Endothelial cell of umbilical vein (primary cell): ENCODE measurements at regions not wholly inside any gene's neighbourhood (a gene's known extent, or its start where the extent isn't known, plus 50 kb on each side); places are given as distances from the start of the nearest gene placed in this dataset.

Experiments
- BruUV-seq: library from RNA; stranded (reverse); fragments of 400-500 nt; replicated peaks from 2 replicates; lab custom pipeline; 2021; lab: Mats Ljungman, UMichigan
- CTCF ChIA-PET: fragments of 300-600, 350-600 bp; sonication (Branson Sonifier 250); formaldehyde crosslinking; loops from one replicate; lab custom pipeline; 2021; ENCODE audit warnings: antibody characterized with exemption, inconsistent platforms; lab: Charles Lee
- POLR2A ChIA-PET: fragments of 300-600, 350-600 bp; sonication (Branson Sonifier 250); formaldehyde crosslinking; loops from one replicate; lab custom pipeline; 2021; ENCODE audit warnings: antibody characterized with exemption, inconsistent platforms; lab: Charles Lee
- DNase-seq: peaks from one replicate; pipeline ENCODE4 v3.0.0-alpha.2; 2011; ENCODE audit warnings: low read depth, low spot score
- FAIRE-seq: peaks from 2 replicates; lab custom pipeline; 2011; peaks lifted over from hg19 to GRCh38; lab: Jason Lieb, UNC
- H2AFZ ChIP-seq: 2 replicates; pipeline ENCODE4 v1.6.0; 2012; ENCODE audit warnings: low read depth, low read length, control low read depth, inconsistent platforms
- H3K27ac ChIP-seq: 2 replicates; pipeline ENCODE4 v1.5.1; 2011; ENCODE audit warnings: low read depth, mild to moderate bottlenecking, control low read depth, low read length, moderate library complexity; ENCODE audit not compliant: insufficient read depth
- H3K27me3 ChIP-seq, 2 experiments: 2 replicates each; pipeline versions ENCODE4 v1.6.0 to v1.6.1; 2011; ENCODE audit warnings: low read length in 2 of 2, mixed read lengths in 1 of 2; ENCODE audit not compliant: control insufficient read depth in 2 of 2, insufficient read depth in 2 of 2
- H3K36me3 ChIP-seq, 2 experiments: 2 replicates in 1 of 2; 3 replicates in 1 of 2; pipeline ENCODE4 v1.5.1; 2011; ENCODE audit warnings: low read length in 2 of 2, mild to moderate bottlenecking in 1 of 2, moderate library complexity in 1 of 2; ENCODE audit not compliant: control insufficient read depth in 2 of 2, insufficient read depth in 2 of 2; ENCODE audit errors: extremely low read depth in 1 of 2
- H3K4me1 ChIP-seq: 3 replicates; pipeline ENCODE4 v1.5.1; 2011; ENCODE audit warnings: mild to moderate bottlenecking, low read length; ENCODE audit not compliant: control insufficient read depth, insufficient read depth; ENCODE audit errors: extremely low read depth
- H3K4me2 ChIP-seq: 2 replicates; pipeline ENCODE4 v1.6.1; 2011; ENCODE audit warnings: low read length, control low read depth, mixed read lengths; ENCODE audit not compliant: insufficient read depth
- H3K4me3 ChIP-seq, 3 experiments: fragments of 200-600 bp in 1 of 3; sonication (generic), shearing (Covaris generic) in 1 of 3; replicated peaks in 1 of 3; 2 replicates each; pipeline ENCODE4 v1.5.1; 2011 to 2016; ENCODE audit warnings: control low read depth in 3 of 3, low read length in 3 of 3, mild to moderate bottlenecking in 2 of 3, inconsistent platforms in 1 of 3, low read depth in 1 of 3, moderate library complexity in 1 of 3; ENCODE audit not compliant: insufficient read depth in 1 of 3
- H3K79me2 ChIP-seq: 2 replicates; pipeline ENCODE4 v1.6.0; 2012; ENCODE audit warnings: low read length, inconsistent platforms; ENCODE audit not compliant: control insufficient read depth, insufficient read depth
- H3K9ac ChIP-seq: replicated peaks from 2 replicates; pipeline ENCODE3; 2011; ENCODE audit warnings: low read length, control low read depth; ENCODE audit not compliant: insufficient read depth; ENCODE audit errors: extremely low read depth
- H3K9me1 ChIP-seq: replicated peaks from 3 replicates; pipeline ENCODE4 v1.6.0; 2011; ENCODE audit warnings: mild to moderate bottlenecking, low read length; ENCODE audit not compliant: control insufficient read depth, insufficient read depth; ENCODE audit errors: extremely low read depth
- H3K9me3 ChIP-seq: replicated peaks from 2 replicates; pipeline ENCODE4 v1.5.1; 2012; ENCODE audit warnings: low read length, inconsistent platforms; ENCODE audit not compliant: control insufficient read depth, insufficient read depth
- H4K20me1 ChIP-seq: replicated peaks from 2 replicates; pipeline ENCODE3; 2011; ENCODE audit warnings: mild to moderate bottlenecking, low read length; ENCODE audit not compliant: control insufficient read depth, insufficient read depth; ENCODE audit errors: extremely low read depth
- JUN ChIP-seq: IDR thresholded peaks from 2 replicates; pipeline ENCODE4 v1.6.1; 2011; ENCODE audit warnings: borderline replicate concordance, low read depth; ENCODE audit not compliant: insufficient read length, insufficient read depth
- POLR2A ChIP-seq: IDR thresholded peaks from 2 replicates; pipeline ENCODE4 v1.6.1; 2012; ENCODE audit warnings: low read depth, mild to moderate bottlenecking, control low read depth, low read length
- dilution Hi-C: fragments of 300-500 bp; cut with MboI; formaldehyde crosslinking; loops from one replicate; pipeline ENCODE4 v1.15.0; 2019; ENCODE audit warnings: low sequenced_read_pairs; ENCODE audit not compliant: extremely low pct_ligation_motif_present
- intact Hi-C: fragments of 100-400 bp; cut with micrococcal nuclease; formaldehyde crosslinking; loops from one replicate; pipeline ENCODE4 v1.10.0; 2022
- TF ChIP-seq, protein P1 (sequence below): IDR thresholded peaks from 2 replicates; pipeline ENCODE4 v1.6.1; 2011; ENCODE audit not compliant: insufficient read depth, insufficient read length

DNA sequence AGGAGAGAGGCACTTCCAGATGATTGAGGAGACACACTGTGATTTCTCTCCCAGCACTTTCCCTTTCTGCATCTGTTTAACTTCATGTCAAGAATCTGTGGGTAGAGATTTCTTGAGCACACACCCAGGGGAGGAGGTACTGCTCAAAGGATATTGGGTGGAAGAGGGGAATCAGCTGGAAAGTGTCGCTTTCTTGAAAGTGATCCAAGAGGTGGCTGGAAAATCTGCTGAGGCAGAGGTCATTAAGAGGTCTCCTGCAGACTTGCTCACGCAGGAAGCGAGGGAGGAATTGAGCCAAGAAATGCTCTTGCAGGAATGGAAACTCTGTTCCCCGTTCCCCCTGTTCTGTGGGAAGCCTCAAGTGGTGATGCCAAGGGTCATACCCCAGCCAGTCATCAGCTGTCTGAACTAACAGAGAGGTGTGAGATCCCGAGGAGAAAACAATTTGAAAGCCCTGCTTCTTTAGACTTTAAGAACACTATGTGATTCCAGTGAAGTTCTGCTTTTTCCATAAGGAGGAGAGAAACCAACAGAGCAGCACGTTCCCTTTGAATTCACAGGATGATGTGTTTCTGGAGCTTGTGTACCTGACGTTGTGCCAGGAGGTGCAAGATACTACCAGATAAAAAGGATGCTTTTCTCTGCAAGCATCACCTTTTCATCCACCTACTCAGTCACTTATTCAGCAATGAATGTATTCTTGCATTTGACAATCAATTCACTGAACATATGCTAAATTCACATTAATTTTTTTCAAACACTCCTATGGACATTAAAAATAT, 163.4 kb upstream of the GPR12 start:
- no TSS peak for BruUV-seq

DNA sequence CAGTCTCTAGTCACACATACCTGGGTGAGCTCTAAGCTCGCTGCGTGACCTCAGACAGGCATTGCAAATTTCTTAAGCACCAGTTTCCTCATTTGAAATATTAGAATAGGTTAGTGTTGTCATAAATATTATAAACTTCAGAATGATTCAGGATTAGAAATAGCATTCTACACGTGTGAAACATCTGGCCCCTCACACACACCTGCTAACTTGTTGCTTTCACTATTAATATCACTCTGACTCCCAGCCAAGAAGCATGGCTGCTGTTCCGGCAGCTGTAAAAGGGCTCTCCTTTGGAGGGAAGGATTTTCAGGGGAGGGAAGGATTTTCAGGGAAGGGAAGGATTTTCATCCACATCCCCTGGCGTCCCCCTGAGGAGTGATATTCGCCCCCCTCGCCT, 161.3 kb upstream of the GPR12 start:
- no TSS peak for BruUV-seq
- dilution Hi-C loops, result no loop called here

More for the DNA sequence above, 163.4 kb upstream of the GPR12 start:
- intact Hi-C loops (no loop called here), dilution Hi-C loops (no loop called here)
- Histone ChIP-seq H3K79me2 (no peaks in the 10 kb centered on the region), H3K9me1 (no peaks in the 10 kb centered on the region), H2AFZ (no peak overlapping the region), H3K4me2 (no peak overlapping the region), H3K27ac (no peak overlapping the region), H3K36me3 (no peaks in the 10 kb centered on the region), H3K27me3 (peaks cover 3% of the 10 kb centered on the region in 2 experiments), H3K9me3 (no peaks in the 10 kb centered on the region), H4K20me1 (no peaks in the 10 kb centered on the region), H3K4me1 (no peaks in the 10 kb centered on the region), H3K9ac (no peak overlapping the region), H3K4me3 (no peak overlapping the region)
- CTCF ChIA-PET, result no interaction called here
- POLR2A ChIA-PET, result no interaction called here
- TF ChIP-seq POLR2A, result no peak
- TF ChIP-seq JUN, result no peak
- FAIRE-seq (no peak), DNase-seq (peak; percentile 59)

More for the DNA sequence above, 161.3 kb upstream of the GPR12 start:
- Histone ChIP-seq H2AFZ (no peak overlapping the region), H3K79me2 (no peaks in the 10 kb centered on the region), H3K9me3 (no peaks in the 10 kb centered on the region), H3K36me3 (no peaks in the 10 kb centered on the region), H3K27me3 (peaks cover 0 to under 1% of the 10 kb centered on the region in 2 experiments), H3K9me1 (no peaks in the 10 kb centered on the region), H4K20me1 (no peaks in the 10 kb centered on the region), H3K4me1 (no peaks in the 10 kb centered on the region), H3K9ac (no peak overlapping the region), H3K4me3 (no peak overlapping the region), H3K4me2 (no peak overlapping the region), H3K27ac (no peak overlapping the region)
- intact Hi-C loops, result no loop called here
- FAIRE-seq (no peak), DNase-seq (no peak)
- TF ChIP-seq, protein P1, sequence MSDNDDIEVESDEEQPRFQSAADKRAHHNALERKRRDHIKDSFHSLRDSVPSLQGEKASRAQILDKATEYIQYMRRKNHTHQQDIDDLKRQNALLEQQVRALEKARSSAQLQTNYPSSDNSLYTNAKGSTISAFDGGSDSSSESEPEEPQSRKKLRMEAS, result no peak
- ChIA-PET CTCF (no interaction called here), POLR2A (no interaction called here)
